EL (cell line): ENCODE measurements at regions not wholly inside any gene's neighbourhood (a gene's known extent, or its start where the extent isn't known, plus 50 kb on each side); places are given as distances from the start of the nearest gene placed in this dataset.

Source experiments
- DNase-seq: peaks from one replicate; pipeline ENCODE4 v3.0.0-alpha.2; 2016

- DNase-seq: peak; percentile 1
These were observed 533.0 kb upstream of the SEMA6D start for GRCh38 chr15:47184003-47184907.

- no peak for DNase-seq
These were observed 532.1 kb upstream of the SEMA6D start for GRCh38 chr15:47184908-47185801.

- no peak for DNase-seq
These were observed 531.2 kb upstream of the SEMA6D start for GRCh38 chr15:47186075-47186474.

- no peak for DNase-seq
These were observed 528.4 kb upstream of the SEMA6D start for GRCh38 chr15:47188758-47189507.

GRCh38 chr15:47194718-47195117, 522.6 kb upstream of the SEMA6D start:
- DNase-seq: peak; percentile 2

- peak; percentile 66 for DNase-seq
These were observed 521.3 kb upstream of the SEMA6D start for GRCh38 chr15:47196048-47196447.

GRCh38 chr15:47203993-47204392, 513.3 kb upstream of the SEMA6D start:
- DNase-seq: no peak

GRCh38 chr15:47206358-47206978, 510.8 kb upstream of the SEMA6D start:
- DNase-seq: no peak

- no peak for DNase-seq
These were observed 507.7 kb upstream of the SEMA6D start for GRCh38 chr15:47209591-47209990.

GRCh38 chr15:47212222-47213010, 504.9 kb upstream of the SEMA6D start:
- no peak for DNase-seq

- DNase-seq: no peak
These were observed 503.4 kb upstream of the SEMA6D start for GRCh38 chr15:47213883-47214282.

- no peak for DNase-seq
These were observed 499.0 kb upstream of the SEMA6D start for GRCh38 chr15:47218295-47218694.

- no peak for DNase-seq
These were observed 472.9 kb upstream of the SEMA6D start for GRCh38 chr15:47244361-47244760.

- DNase-seq: no peak
These were observed 471.0 kb upstream of the SEMA6D start for GRCh38 chr15:47246317-47246716.

GRCh38 chr15:47258521-47258920, 458.8 kb upstream of the SEMA6D start:
- no peak for DNase-seq

- DNase-seq: no peak
These were observed 451.6 kb upstream of the SEMA6D start for GRCh38 chr15:47265686-47266085.

- DNase-seq: no peak
These were observed 450.7 kb upstream of the SEMA6D start for GRCh38 chr15:47266566-47266965.

- no peak for DNase-seq
These were observed 443.4 kb upstream of the SEMA6D start for GRCh38 chr15:47273864-47274263.

GRCh38 chr15:47283246-47283645, 434.1 kb upstream of the SEMA6D start:
- no peak for DNase-seq

- DNase-seq: no peak
These were observed 428.5 kb upstream of the SEMA6D start for GRCh38 chr15:47288794-47289193.

- no peak for DNase-seq
These were observed 427.6 kb upstream of the SEMA6D start for GRCh38 chr15:47289656-47290055.

- DNase-seq: no peak
These were observed 425.5 kb upstream of the SEMA6D start for GRCh38 chr15:47291767-47292166.
